IPS-NIHi11 (cell line): ENCODE measurements at regions not wholly inside any gene's neighbourhood (a gene's known extent, or its start where the extent isn't known, plus 50 kb on each side); places are given as distances from the start of the nearest gene placed in this dataset.

ENCODE experiments used
- DNase-seq: peaks from one replicate; pipeline ENCODE4 v3.0.0; 2012; ENCODE audit warnings: mixed read lengths, low spot score

- DNase-seq, result no peak
These were observed 132.9 kb upstream of the SIX2 start for GRCh38 chr2:45141883-45142866.

GRCh38 chr2:45140675-45141074 lies 131.4 kb upstream of the SIX2 start:
- no peak for DNase-seq

DNA sequence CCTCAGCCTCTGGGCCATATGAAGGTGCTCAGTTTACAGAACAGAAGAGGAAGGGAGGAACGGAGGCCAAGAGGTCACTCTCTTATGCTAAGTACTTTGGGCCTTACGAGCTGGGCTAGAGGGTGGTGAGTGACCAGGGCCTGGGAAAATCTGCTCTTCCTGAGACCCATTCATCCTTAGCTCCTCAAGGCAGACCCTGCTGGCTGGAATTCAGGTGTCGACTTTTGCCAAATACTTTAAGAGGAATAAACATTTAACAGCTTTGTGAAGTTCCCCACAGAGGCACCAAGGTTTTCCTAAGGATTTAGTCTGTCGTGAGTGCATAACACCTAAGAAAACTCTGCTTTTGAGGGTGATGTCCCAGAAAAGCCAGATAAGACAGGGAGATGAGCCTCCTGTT lies 129.7 kb upstream of the SIX2 start:
- DNase-seq, result no peak

- DNase-seq, result no peak
These were observed 128.9 kb upstream of the SIX2 start for GRCh38 chr2:45137966-45138695.

DNA sequence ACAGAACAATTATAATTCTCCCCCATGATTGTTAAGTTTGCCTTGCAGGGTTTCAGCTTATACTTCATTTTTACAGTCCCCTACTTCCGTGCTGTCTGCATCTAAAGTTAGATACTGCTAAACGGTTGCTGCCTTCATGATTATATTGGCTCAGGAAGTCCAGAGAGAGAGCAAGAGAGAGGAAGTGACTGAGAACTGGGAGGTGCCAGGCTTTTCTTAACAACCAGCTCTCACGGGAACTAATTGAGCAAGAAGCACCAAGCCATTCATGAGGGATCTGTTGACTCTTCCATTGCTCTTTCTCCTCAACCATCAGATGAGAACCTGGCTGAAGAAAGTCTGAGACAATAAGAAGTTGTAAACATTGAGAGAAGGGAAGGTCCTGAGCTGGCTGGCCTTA lies 125.5 kb upstream of the SIX2 start:
- DNase-seq, result no peak

- DNase-seq, result no peak
These were observed 124.8 kb upstream of the SIX2 start for GRCh38 chr2:45134014-45134413.

- DNase-seq, result no peak
These were observed 123.3 kb upstream of the SIX2 start for GRCh38 chr2:45132551-45132950.

- no peak for DNase-seq
These were observed 122.3 kb upstream of the SIX2 start for GRCh38 chr2:45131587-45131986.

DNA sequence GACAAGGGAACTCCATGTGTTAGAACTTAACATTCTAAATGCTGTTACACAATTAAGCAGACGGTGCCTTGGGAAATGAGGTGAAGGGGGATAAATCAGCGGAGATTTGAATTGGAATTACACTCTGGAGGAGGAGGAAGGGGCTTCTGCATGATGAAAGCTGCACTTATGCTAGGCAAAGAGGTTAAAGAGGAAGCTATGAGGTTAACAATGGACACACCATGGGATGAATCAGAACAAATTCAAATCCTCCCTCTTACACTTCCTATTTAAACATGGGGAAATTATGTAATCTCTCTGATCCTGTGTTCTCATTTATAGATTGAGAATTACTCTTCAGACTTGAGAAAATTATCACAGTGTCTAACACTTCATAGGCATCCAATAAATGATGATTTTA lies 121.5 kb upstream of the SIX2 start:
- no peak for DNase-seq

GRCh38 chr2:45128580-45128997 lies 119.3 kb upstream of the SIX2 start:
- DNase-seq, result no peak

DNA sequence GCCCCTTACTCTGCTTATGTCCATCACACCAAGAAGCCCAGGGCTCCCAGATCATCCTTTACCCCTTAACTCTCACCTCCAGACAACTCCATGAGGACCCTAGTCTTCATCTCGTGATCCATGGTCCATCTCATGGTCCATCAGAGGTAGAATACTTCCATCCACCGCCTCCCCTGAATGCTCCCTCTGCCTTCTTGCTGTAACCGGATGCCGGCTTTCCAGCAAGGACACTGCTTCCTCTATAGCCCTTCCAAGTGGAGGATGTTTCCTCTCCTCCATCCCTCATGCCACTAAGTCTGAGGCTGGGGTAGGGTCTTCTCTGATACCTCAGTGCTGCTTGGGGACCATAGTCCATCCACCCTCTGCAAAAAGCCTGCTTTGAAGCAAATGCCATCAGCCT lies 118.6 kb upstream of the SIX2 start:
- DNase-seq, result no peak

- DNase-seq, result no peak
These were observed 118.1 kb upstream of the SIX2 start for GRCh38 chr2:45127321-45127720.

DNA sequence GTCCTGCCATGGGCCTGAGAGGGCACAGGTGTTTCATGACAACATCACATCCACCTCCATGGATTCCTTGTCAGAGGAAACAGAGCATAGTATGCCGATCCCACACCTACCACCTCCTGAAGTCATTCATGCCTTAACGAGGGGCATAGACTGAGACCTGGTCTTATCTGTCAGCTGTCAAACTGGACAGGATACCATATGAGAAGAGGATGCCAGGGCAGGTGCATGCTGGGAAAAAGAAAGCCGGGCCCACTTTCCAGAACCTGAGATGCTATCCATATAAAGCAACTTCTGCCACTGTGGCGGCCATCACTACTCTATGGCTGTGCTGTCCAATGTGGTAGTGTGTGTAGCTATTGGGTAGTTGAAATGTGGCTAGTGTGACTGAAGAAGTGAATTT lies 116.0 kb upstream of the SIX2 start:
- DNase-seq, result no peak

DNA sequence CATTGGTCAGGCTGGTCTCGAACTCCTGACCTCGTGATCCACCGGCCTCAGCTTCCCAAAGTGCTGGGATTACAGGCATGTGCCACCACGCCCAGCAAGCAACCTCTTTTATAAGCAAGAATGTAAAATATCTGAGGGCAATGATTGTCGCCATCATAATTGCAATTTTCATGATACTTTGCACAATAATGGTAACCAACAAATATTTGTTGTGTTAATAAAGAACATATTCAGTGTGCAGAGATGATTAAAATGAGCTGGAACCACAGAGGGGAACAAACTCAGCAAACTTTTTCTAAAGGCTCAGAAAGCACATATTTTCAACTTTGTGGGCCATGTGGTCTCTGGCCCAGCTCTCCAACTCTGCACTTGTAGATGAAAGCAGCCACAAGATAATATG lies 115.2 kb upstream of the SIX2 start:
- DNase-seq, result no peak

DNA sequence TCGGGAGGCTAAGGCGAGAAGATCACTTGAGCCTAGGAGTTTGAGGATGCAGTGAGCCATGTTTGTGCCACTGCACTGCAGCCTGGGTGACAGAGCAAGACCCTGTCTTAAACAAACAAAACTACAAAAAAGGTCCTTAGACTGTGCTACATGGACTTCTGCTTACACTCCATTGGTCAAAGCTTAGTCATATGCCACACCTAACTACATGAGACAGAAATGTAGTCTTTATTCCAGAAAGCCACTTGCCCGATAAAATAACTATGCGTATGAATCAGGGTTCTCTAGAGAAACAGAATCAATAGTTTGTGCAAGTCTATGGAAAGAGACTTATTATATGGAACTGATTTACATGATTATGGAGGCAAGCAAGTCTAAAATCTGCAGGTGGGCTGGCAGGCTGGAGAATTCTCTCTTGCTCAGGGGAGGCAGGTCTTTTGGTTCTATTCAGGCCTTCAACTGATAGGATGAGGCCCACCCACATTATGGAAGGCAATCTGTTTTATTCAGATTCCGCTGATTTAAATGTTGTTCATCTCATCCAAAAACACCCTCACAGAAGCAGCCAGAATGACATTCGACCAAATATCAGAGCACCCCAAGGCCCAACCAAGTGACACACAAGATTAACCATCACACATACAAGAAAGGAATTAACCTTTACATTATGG lies 114.4 kb upstream of the SIX2 start:
- no peak for DNase-seq

DNA sequence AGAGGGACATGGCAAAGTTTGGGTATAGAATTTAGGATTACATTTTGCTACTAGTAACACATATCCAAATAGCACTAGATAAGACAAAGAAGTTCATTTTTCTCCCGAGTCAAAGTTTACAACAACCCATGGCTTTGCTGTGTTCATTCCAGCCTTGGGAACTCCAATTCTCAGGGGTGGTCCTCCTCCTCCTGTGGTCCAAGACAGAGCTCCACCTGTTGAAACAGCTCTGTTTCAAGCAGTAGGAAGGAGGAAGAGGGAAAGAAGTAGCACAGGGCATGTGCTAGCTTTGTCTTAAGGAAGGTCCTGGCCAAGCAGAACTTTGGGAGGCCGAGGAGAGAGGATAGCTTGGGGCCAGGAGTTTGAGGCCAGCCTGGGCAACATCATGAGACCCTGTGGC lies 113.8 kb upstream of the SIX2 start:
- no peak for DNase-seq

- no peak for DNase-seq
These were observed 112.1 kb upstream of the SIX2 start for GRCh38 chr2:45121236-45121927.

- DNase-seq, result no peak
These were observed 111.3 kb upstream of the SIX2 start for GRCh38 chr2:45120546-45120945.

DNA sequence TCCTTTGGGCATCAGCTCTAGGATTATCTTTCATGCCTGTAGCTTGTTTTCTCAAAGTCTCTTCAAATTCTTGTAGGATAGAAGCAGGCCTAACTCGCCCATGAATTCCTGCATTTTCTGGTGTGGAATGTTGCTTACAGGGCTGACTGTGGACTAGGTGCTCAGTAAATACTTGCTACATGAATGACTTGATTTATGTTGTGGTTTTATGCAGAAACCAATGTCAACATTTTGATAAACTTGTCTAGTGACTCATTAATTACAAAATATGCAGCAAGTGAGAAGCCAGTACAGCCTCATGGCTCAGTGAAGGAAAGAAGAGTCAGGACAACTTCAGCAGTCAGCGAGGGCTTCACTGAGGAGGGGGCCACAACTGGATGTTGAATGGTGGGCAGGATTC lies 110.6 kb upstream of the SIX2 start:
- no peak for DNase-seq

GRCh38 chr2:45119038-45119437 lies 109.8 kb upstream of the SIX2 start:
- no peak for DNase-seq

DNA sequence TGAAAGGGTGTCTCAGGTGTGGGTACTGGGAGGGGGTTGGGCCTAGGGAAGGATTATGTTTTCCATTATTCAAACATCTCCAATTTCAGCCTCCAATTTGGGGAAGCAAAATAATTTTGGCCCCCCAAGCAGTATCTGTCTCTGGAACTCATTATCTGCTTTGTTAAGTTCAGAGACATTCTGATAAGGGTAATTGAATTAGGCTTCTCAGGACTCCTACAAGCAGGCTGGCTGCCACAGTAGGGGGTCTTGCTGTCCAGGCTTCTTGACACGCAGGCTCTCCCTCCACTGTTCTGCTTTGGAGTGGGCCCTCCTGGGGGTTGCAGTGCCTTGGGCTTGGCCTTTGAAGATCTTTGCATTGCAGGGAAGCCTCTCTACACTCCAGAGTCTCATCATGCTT lies 108.1 kb upstream of the SIX2 start:
- DNase-seq, result no peak

GRCh38 chr2:45115181-45115580 lies 105.9 kb upstream of the SIX2 start:
- DNase-seq, result no peak
